Calu3 (cell line): ENCODE measurements at regions not wholly inside any gene's neighbourhood (a gene's known extent, or its start where the extent isn't known, plus 50 kb on each side); places are given as distances from the start of the nearest gene placed in this dataset.

Experiments
- BruUV-seq: library from RNA; stranded (reverse); fragments of 400-500 nt; replicated peaks from 2 replicates; lab custom pipeline; 2021; lab: Mats Ljungman, UMichigan
- CTCF ChIA-PET: fragments of 300-600 bp; sonication (Branson Sonifier 250); formaldehyde crosslinking; loops from one replicate; lab custom pipeline; 2022; ENCODE audit warnings: antibody characterized with exemption; lab: Charles Lee
- DNase-seq: peaks from one replicate; pipeline ENCODE4 v3.0.0; 2022
- H3K27ac Mint-ChIP-seq: one replicate; pipeline ENCODE4 v1.8.0; 2022; ENCODE audit warnings: mixed read lengths; ENCODE audit not compliant: unreplicated experiment
- H3K27me3 Mint-ChIP-seq: one replicate; pipeline ENCODE4 v1.8.0; 2022; ENCODE audit warnings: mixed read lengths; ENCODE audit not compliant: unreplicated experiment
- H3K36me3 Mint-ChIP-seq: one replicate; pipeline ENCODE4 v1.8.0; 2022; ENCODE audit warnings: mild to moderate bottlenecking, moderate library complexity, mixed read lengths; ENCODE audit not compliant: insufficient read depth, unreplicated experiment
- H3K4me1 Mint-ChIP-seq: one replicate; pipeline ENCODE4 v1.8.0; 2022; ENCODE audit warnings: mild to moderate bottlenecking, low read depth, mixed read lengths; ENCODE audit not compliant: unreplicated experiment
- H3K4me3 Mint-ChIP-seq: one replicate; pipeline ENCODE4 v1.8.0; 2022; ENCODE audit warnings: mild to moderate bottlenecking, low read depth, moderate library complexity, mixed read lengths; ENCODE audit not compliant: unreplicated experiment
- H3K9me3 Mint-ChIP-seq: one replicate; pipeline ENCODE4 v1.8.0; 2022; ENCODE audit warnings: low read depth, mixed read lengths; ENCODE audit not compliant: unreplicated experiment
- CTCF ChIP-seq: fragments of 200-600 bp; IDR thresholded peaks from one replicate; pipeline ENCODE4 v1.8.0; 2022; ENCODE audit warnings: antibody characterized with exemption; ENCODE audit not compliant: unreplicated experiment
- intact Hi-C: fragments of 100-400 bp; cut with micrococcal nuclease; formaldehyde crosslinking; loops from one replicate; pipeline ENCODE4 v1.10.0; 2022; ENCODE audit not compliant: unreplicated experiment

GRCh38 chr2:64787019-64787365, 133.3 kb upstream of the SERTAD2 start:
- H3K9me3 Mint-ChIP-seq = no peaks in the 10 kb centered on the region
- H3K27me3 Mint-ChIP-seq = no peaks in the 10 kb centered on the region
- H3K4me3 Mint-ChIP-seq = no peak overlapping the region
- intact Hi-C loops = no loop called here
- BruUV-seq = no TSS peak
- no peak for DNase-seq
- no peak for TF ChIP-seq CTCF
- H3K27ac Mint-ChIP-seq = no peak overlapping the region
- CTCF ChIA-PET = interaction anchor here (1.0 kb wide), 1 partner anchor 86 kb away, joined by 6 read pairs; no protein-coding TSS in a partner anchor
- peaks cover 40% of the 10 kb centered on the region for H3K4me1 Mint-ChIP-seq
- H3K36me3 Mint-ChIP-seq = no peaks in the 10 kb centered on the region

GRCh38 chr2:64787698-64788097, 134.0 kb upstream of the SERTAD2 start:
- H3K27ac Mint-ChIP-seq = no peak overlapping the region
- CTCF ChIA-PET = no interaction called here

DNA sequence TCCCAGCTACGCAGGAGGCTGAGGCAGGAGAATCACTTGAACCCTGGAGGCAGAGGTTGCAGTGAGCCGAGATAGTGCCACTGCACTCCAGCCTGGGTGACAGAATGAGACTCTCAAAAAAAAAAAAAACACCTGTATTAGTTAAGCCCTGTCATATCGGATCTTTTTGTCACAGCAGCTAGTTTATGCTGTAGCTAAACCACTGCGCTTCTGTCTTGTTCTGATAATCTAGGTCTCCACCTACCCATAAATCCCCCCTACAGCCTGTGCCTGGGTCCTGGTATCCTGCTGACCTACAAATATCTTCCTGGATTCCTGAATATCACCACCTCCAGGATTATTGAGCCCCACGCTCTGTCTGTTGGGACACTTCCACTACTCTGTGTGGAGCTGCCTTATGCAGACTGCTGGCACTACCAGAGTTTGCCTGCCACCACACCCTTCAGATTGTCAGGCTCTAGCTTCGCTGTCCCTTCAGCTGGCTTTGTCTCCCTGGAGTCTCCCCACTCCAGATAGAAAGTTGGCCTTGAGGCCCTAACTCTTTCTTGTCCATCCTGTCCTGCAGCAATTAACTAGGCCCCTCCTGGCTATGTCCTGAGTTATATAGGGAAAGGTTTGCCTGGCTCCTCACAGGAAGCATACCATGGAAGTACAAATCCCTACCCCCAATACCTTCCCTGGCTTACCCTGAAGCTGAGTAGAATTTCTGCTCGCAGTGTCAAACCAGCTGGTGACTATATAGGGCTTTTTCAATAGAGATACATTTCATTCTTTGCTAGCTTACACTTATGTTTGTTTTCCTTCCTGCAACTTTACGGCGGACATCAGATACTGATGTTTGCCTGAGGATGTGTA, 136.0 kb upstream of the SERTAD2 start:
- Mint-ChIP-seq H3K4me1 (peaks cover 37% of the 10 kb centered on the region), H3K9me3 (no peaks in the 10 kb centered on the region), H3K36me3 (no peaks in the 10 kb centered on the region), H3K27me3 (no peaks in the 10 kb centered on the region), H3K27ac (no peak overlapping the region), H3K4me3 (no peak overlapping the region)
- CTCF ChIA-PET = interaction anchor here (1.0 kb wide), 1 partner anchor 39 kb away, joined by 3 read pairs; no protein-coding TSS in a partner anchor
- no peak for DNase-seq
- intact Hi-C loops = loop anchor here (5.0 kb wide), 1 partner anchor 142 kb away; no protein-coding TSS in a partner anchor
- no peak for TF ChIP-seq CTCF
- no TSS peak for BruUV-seq

More at GRCh38 chr2:64787698-64788097, 134.0 kb upstream of the SERTAD2 start:
- intact Hi-C loops = no loop called here
- no TSS peak for BruUV-seq
- no peak for TF ChIP-seq CTCF
- H3K27me3 Mint-ChIP-seq = no peaks in the 10 kb centered on the region
- no peak for DNase-seq
- peaks cover 41% of the 10 kb centered on the region for H3K4me1 Mint-ChIP-seq
- no peaks in the 10 kb centered on the region for H3K9me3 Mint-ChIP-seq
- no peak overlapping the region for H3K4me3 Mint-ChIP-seq
- H3K36me3 Mint-ChIP-seq = no peaks in the 10 kb centered on the region

DNA sequence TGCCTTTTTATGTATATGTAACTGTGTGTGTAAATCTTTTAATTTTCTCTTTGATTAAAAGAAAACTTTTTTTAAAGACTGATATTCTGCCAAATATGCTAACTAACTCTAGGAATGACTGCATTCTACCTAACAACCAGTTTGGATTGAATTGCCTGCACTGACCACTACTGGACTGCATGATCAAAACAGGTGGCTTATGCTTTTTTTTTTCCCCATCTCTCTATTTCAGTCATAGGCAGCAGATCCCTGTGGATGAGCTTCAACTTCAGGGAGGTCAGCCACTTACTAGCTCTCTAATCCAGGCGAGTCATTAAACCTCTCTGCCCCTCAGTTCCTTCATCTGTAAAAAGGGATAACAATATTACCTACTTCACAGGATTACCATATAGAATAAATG, 138.6 kb upstream of the SERTAD2 start:
- no peak for DNase-seq
- CTCF ChIA-PET = interaction anchor here (1.0 to 1.9 kb wide), 6 partner anchors 12 to 139 kb away, joined by 3 to 7 read pairs (median 4); partner anchors contain the start of gene SERTAD2

More for the DNA sequence above, 138.6 kb upstream of the SERTAD2 start:
- intact Hi-C loops = loop anchor here (5.0 kb wide), 1 partner anchor 145 kb away; no protein-coding TSS in a partner anchor
- no peaks in the 10 kb centered on the region for H3K36me3 Mint-ChIP-seq
- no peak overlapping the region for H3K27ac Mint-ChIP-seq
- BruUV-seq = no TSS peak
- peaks cover 25% of the 10 kb centered on the region for H3K4me1 Mint-ChIP-seq
- no peak for TF ChIP-seq CTCF
- no peak overlapping the region for H3K4me3 Mint-ChIP-seq
- H3K9me3 Mint-ChIP-seq = no peaks in the 10 kb centered on the region
- H3K27me3 Mint-ChIP-seq = no peaks in the 10 kb centered on the region
